ENCODE measurements at regions not wholly inside any gene's neighbourhood (a gene's known extent, or its start where the extent isn't known, plus 50 kb on each side); places are given as distances from the start of the nearest gene placed in this dataset.

DNA sequence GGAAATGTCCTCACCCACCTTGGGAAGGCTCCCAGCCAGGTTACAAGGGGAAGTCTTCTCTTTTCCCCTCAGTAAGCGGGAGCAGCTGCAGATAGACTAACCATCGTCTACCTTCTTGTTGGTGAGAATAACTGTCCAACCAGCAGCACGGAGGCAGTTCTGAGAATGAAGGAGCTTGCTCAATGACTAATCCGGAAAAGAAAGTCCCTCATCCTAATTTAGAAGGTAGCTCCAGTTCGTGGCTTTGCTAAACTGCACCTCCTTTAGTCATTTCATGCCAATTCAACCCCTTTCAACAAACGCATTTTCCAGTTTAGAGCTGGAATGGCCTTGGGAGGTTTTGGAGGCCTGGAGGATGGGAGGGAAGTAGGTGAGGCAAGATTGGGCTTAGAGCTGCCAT lies 527.4 kb upstream of the PROK2 start (continued):
- no peak for TF ChIP-seq CTBP2 (IDR thresholded peaks at IDR 0.05; ENCODE audit: borderline replicate concordance, insufficient read depth, insufficient read length, low read length)
- TF ChIP-seq RAD21 (IDR thresholded peaks at IDR 0.05 in 1 of 2, conservative IDR thresholded peaks at IDR 0.05 in 1 of 2; ENCODE audit: low read depth in 2 of 2, low read length in 2 of 2) = no peak

All from H1 (cell line).